ENCODE measurements at regions not wholly inside any gene's neighbourhood (a gene's known extent, or its start where the extent isn't known, plus 50 kb on each side); places are given as distances from the start of the nearest gene placed in this dataset.

DNA sequence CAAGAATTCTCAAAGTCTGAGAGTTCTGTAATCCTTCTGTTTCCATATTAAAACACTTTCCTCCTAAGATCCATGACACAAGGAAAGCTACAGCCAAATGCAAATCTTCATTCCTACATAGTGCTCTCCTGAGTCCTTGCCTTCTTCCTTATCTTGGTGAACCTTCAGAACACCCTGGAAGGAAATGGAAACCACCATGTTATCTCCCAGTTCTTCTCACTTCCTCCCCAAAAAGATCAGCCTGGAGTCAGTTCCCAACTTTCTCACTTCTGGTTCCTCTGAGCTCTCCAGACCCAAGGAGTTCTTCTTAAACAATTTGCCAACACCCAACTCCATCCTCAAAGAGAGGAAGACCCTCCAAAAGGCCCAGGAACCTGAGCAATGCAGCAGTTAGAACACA is 193.3 kb upstream of the CCN2 start:
- Histone ChIP-seq H3K27me3 (ENCODE audit: insufficient read depth, low read length, poor library complexity, severe bottlenecking) (no peaks in the 10 kb centered on the region), H3K27ac (ENCODE audit: low read depth, low read length) (no peak overlapping the region), H3K4me3 (ENCODE audit: low read length) (no peak overlapping the region), H3K4me1 (ENCODE audit: insufficient read depth, low read length) (no peaks in the 10 kb centered on the region), H3K36me3 (ENCODE audit: insufficient read depth, low read length) (no peaks in the 10 kb centered on the region), H3K9me3 (ENCODE audit: low read length) (no peaks in the 10 kb centered on the region)
- H3K4me3 Mint-ChIP-seq, result no peak overlapping the region
- no peaks in the 10 kb centered on the region for H3K9me3 Mint-ChIP-seq
- no peaks in the 10 kb centered on the region for H3K36me3 Mint-ChIP-seq
- ChIA-PET POLR2A (no interaction called here), CTCF (no interaction called here)
- DNase-seq, result no peak
- peaks cover 0 to 5% of the 10 kb centered on the region in 2 donors for H3K27me3 Mint-ChIP-seq
- no peaks in the 10 kb centered on the region for H3K4me1 Mint-ChIP-seq
- no peak overlapping the region for H3K27ac Mint-ChIP-seq

DNA sequence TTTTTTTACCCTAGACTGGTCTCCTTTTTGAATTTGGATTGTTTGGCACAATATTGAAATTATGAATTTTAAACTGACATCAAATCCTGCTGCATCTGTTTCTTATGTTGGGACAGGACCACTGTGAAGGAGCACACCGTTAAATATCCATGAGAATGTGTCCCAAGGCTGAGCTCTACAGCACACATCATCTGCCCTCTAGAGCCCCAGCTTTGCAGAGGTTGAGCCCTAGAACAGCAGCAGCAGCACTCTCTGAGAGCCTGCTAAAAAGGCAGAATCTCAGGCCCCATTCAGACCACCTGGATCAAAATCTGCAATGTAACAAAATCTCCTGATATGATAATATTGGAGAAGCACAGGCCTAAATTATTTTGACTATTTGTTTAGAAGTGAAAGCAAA is 192.1 kb upstream of the CCN2 start:
- Mint-ChIP-seq H3K27ac (no peak overlapping the region), H3K4me3 (no peak overlapping the region), H3K27me3 (peaks cover 0 to 5% of the 10 kb centered on the region in 2 donors), H3K4me1 (no peaks in the 10 kb centered on the region), H3K9me3 (no peaks in the 10 kb centered on the region), H3K36me3 (no peaks in the 10 kb centered on the region)
- ChIA-PET CTCF (no interaction called here), POLR2A (no interaction called here)
- H3K36me3 ChIP-seq (ENCODE audit: insufficient read depth, low read length), result no peaks in the 10 kb centered on the region
- H3K9me3 ChIP-seq (ENCODE audit: low read length), result no peaks in the 10 kb centered on the region
- no peak overlapping the region for H3K27ac ChIP-seq (ENCODE audit: low read depth, low read length)
- no peaks in the 10 kb centered on the region for H3K27me3 ChIP-seq (ENCODE audit: insufficient read depth, low read length, poor library complexity, severe bottlenecking)
- no peaks in the 10 kb centered on the region for H3K4me1 ChIP-seq (ENCODE audit: insufficient read depth, low read length)
- no peak overlapping the region for H3K4me3 ChIP-seq (ENCODE audit: low read length)
- no peak for DNase-seq

DNA sequence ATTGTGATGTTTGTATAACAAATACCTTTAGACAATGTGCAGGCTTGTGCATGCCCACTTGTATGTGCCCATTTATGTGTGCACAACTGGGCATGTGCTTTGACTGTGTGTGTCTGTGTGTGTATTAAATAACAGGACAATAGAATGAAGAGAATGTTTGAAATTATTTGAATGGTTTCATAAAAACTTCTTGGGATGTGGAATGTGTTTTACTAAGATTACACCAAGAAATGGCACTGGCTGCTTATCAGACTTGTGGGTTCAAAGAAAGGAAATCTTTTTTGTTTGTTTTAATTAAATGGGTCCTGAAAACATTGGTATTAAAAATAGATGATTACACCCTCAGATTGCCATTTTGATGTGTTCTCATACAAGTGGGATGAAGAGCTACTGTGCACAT is 191.6 kb upstream of the CCN2 start:
- Histone ChIP-seq H3K9me3 (ENCODE audit: low read length) (no peaks in the 10 kb centered on the region), H3K27me3 (ENCODE audit: insufficient read depth, low read length, poor library complexity, severe bottlenecking) (no peaks in the 10 kb centered on the region), H3K4me3 (ENCODE audit: low read length) (no peak overlapping the region), H3K36me3 (ENCODE audit: insufficient read depth, low read length) (no peaks in the 10 kb centered on the region), H3K27ac (ENCODE audit: low read depth, low read length) (no peak overlapping the region), H3K4me1 (ENCODE audit: insufficient read depth, low read length) (no peaks in the 10 kb centered on the region)
- POLR2A ChIA-PET, result no interaction called here
- Mint-ChIP-seq H3K9me3 (no peaks in the 10 kb centered on the region), H3K4me1 (no peaks in the 10 kb centered on the region), H3K27ac (no peak overlapping the region), H3K4me3 (no peak overlapping the region), H3K27me3 (peaks cover 0 to 3% of the 10 kb centered on the region in 2 donors), H3K36me3 (no peaks in the 10 kb centered on the region)
- DNase-seq, result no peak
- CTCF ChIA-PET, result no interaction called here

DNA sequence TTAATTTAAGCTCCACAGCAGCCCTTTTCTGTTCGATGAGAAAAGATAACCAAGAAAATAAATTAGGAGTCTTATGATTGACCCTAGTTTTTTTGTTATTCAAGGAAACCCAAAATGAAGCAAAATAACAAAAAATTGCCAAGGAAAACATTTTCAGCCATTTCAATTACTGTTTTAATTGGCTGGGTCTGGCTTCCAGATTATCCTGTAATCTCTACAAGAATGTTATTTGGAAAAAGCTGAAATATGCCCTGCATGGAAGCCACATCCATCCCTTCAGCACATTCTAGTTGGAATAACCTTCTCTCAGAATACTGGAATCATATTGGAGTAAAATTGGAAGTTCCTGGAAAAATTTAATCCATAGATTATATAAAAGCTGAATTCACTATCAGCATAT is 191.1 kb upstream of the CCN2 start:
- ChIA-PET CTCF (no interaction called here), POLR2A (no interaction called here)
- no peak overlapping the region for H3K4me3 Mint-ChIP-seq
- H3K4me1 Mint-ChIP-seq, result no peaks in the 10 kb centered on the region
- Histone ChIP-seq H3K27ac (ENCODE audit: low read depth, low read length) (no peak overlapping the region), H3K36me3 (ENCODE audit: insufficient read depth, low read length) (no peaks in the 10 kb centered on the region), H3K27me3 (ENCODE audit: insufficient read depth, low read length, poor library complexity, severe bottlenecking) (no peaks in the 10 kb centered on the region), H3K4me3 (ENCODE audit: low read length) (no peak overlapping the region), H3K9me3 (ENCODE audit: low read length) (no peaks in the 10 kb centered on the region), H3K4me1 (ENCODE audit: insufficient read depth, low read length) (no peaks in the 10 kb centered on the region)
- H3K9me3 Mint-ChIP-seq, result no peaks in the 10 kb centered on the region
- no peaks in the 10 kb centered on the region for H3K36me3 Mint-ChIP-seq
- no peak overlapping the region for H3K27ac Mint-ChIP-seq
- no peak for DNase-seq
- H3K27me3 Mint-ChIP-seq, result peaks cover 0 to 3% of the 10 kb centered on the region in 2 donors

- H3K9me3 ChIP-seq (ENCODE audit: low read length), result no peaks in the 10 kb centered on the region
- POLR2A ChIA-PET, result no interaction called here
- no peaks in the 10 kb centered on the region for H3K27me3 ChIP-seq (ENCODE audit: insufficient read depth, low read length, poor library complexity, severe bottlenecking)
- H3K9me3 Mint-ChIP-seq, result no peaks in the 10 kb centered on the region
- H3K27ac ChIP-seq (ENCODE audit: low read depth, low read length), result no peak overlapping the region
- no peak overlapping the region for H3K4me3 Mint-ChIP-seq
- H3K4me3 ChIP-seq (ENCODE audit: low read length), result no peak overlapping the region
- peaks cover 0 to 3% of the 10 kb centered on the region in 2 donors for H3K27me3 Mint-ChIP-seq
- no peaks in the 10 kb centered on the region for H3K4me1 ChIP-seq (ENCODE audit: insufficient read depth, low read length)
- DNase-seq, result no peak
- CTCF ChIA-PET, result no interaction called here
- H3K4me1 Mint-ChIP-seq, result no peaks in the 10 kb centered on the region
- H3K36me3 Mint-ChIP-seq, result no peaks in the 10 kb centered on the region
- H3K36me3 ChIP-seq (ENCODE audit: insufficient read depth, low read length), result no peaks in the 10 kb centered on the region
- no peak overlapping the region for H3K27ac Mint-ChIP-seq
Measured at GRCh38 chr6:132140189-132140588, 189.0 kb upstream of the CCN2 start.

- Histone ChIP-seq H3K4me3 (ENCODE audit: low read length) (no peak overlapping the region), H3K36me3 (ENCODE audit: insufficient read depth, low read length) (no peaks in the 10 kb centered on the region), H3K27me3 (ENCODE audit: insufficient read depth, low read length, poor library complexity, severe bottlenecking) (no peaks in the 10 kb centered on the region), H3K4me1 (ENCODE audit: insufficient read depth, low read length) (no peaks in the 10 kb centered on the region), H3K27ac (ENCODE audit: low read depth, low read length) (no peak overlapping the region), H3K9me3 (ENCODE audit: low read length) (no peaks in the 10 kb centered on the region)
- Mint-ChIP-seq H3K9me3 (no peaks in the 10 kb centered on the region), H3K36me3 (no peaks in the 10 kb centered on the region), H3K4me3 (no peak overlapping the region), H3K4me1 (no peaks in the 10 kb centered on the region), H3K27ac (no peak overlapping the region), H3K27me3 (peaks cover 0 to 3% of the 10 kb centered on the region in 2 donors)
- ChIA-PET POLR2A (no interaction called here), CTCF (no interaction called here)
- no peak for DNase-seq
Measured at GRCh38 chr6:132139611-132140010, 188.4 kb upstream of the CCN2 start.

DNA sequence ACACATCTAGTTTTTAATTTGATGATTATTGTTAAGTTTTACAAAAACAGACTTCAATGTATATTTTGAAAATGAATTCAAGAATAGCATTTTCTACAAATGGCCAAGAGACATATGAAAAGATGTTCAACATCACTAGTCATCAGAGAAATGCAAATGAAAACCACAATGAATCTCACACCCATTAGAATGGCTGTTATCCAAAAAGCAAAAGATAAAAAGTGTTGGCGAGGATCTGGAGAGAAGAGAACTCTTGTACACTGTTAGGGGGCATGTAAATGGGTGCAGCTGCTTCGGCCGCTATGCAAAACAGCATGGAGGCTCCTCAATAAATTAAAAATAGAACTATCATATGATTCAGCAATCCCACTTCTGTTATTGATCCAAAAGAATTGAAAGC is 185.8 kb upstream of the CCN2 start:
- H3K9me3 Mint-ChIP-seq, result no peaks in the 10 kb centered on the region
- no peaks in the 10 kb centered on the region for H3K4me1 Mint-ChIP-seq
- no peaks in the 10 kb centered on the region for H3K36me3 ChIP-seq (ENCODE audit: insufficient read depth, low read length)
- no peak overlapping the region for H3K4me3 Mint-ChIP-seq
- DNase-seq, result no peak
- no peaks in the 10 kb centered on the region for H3K4me1 ChIP-seq (ENCODE audit: insufficient read depth, low read length)
- H3K9me3 ChIP-seq (ENCODE audit: low read length), result no peaks in the 10 kb centered on the region
- no peaks in the 10 kb centered on the region for H3K36me3 Mint-ChIP-seq
- H3K4me3 ChIP-seq (ENCODE audit: low read length), result no peak overlapping the region
- peaks cover 0 to under 1% of the 10 kb centered on the region in 2 donors for H3K27me3 Mint-ChIP-seq
- ChIA-PET POLR2A (no interaction called here), CTCF (no interaction called here)
- H3K27me3 ChIP-seq (ENCODE audit: insufficient read depth, low read length, poor library complexity, severe bottlenecking), result no peaks in the 10 kb centered on the region
- no peak overlapping the region for H3K27ac ChIP-seq (ENCODE audit: low read depth, low read length)
- no peak overlapping the region for H3K27ac Mint-ChIP-seq

- ChIA-PET POLR2A (no interaction called here), CTCF (no interaction called here)
- H3K27me3 Mint-ChIP-seq, result no peaks in the 10 kb centered on the region
- no peak overlapping the region for H3K4me3 ChIP-seq (ENCODE audit: low read length)
- H3K27me3 ChIP-seq (ENCODE audit: insufficient read depth, low read length, poor library complexity, severe bottlenecking), result no peaks in the 10 kb centered on the region
- no peaks in the 10 kb centered on the region for H3K4me1 Mint-ChIP-seq
- H3K9me3 ChIP-seq (ENCODE audit: low read length), result no peaks in the 10 kb centered on the region
- H3K27ac ChIP-seq (ENCODE audit: low read depth, low read length), result no peak overlapping the region
- DNase-seq, result no peak
- no peaks in the 10 kb centered on the region for H3K36me3 ChIP-seq (ENCODE audit: insufficient read depth, low read length)
- H3K4me3 Mint-ChIP-seq, result no peak overlapping the region
- no peaks in the 10 kb centered on the region for H3K36me3 Mint-ChIP-seq
- H3K4me1 ChIP-seq (ENCODE audit: insufficient read depth, low read length), result no peaks in the 10 kb centered on the region
- H3K27ac Mint-ChIP-seq, result no peak overlapping the region
- no peaks in the 10 kb centered on the region for H3K9me3 Mint-ChIP-seq
Measured at GRCh38 chr6:132135409-132135808, 184.2 kb upstream of the CCN2 start.

GRCh38 chr6:132133736-132134445 is 182.7 kb upstream of the CCN2 start:
- Histone ChIP-seq H3K4me1 (ENCODE audit: insufficient read depth, low read length) (no peaks in the 10 kb centered on the region), H3K9me3 (ENCODE audit: low read length) (no peaks in the 10 kb centered on the region), H3K36me3 (ENCODE audit: insufficient read depth, low read length) (no peaks in the 10 kb centered on the region), H3K4me3 (ENCODE audit: low read length) (no peak overlapping the region), H3K27ac (ENCODE audit: low read depth, low read length) (no peak overlapping the region), H3K27me3 (ENCODE audit: insufficient read depth, low read length, poor library complexity, severe bottlenecking) (no peaks in the 10 kb centered on the region)
- Mint-ChIP-seq H3K4me1 (no peaks in the 10 kb centered on the region), H3K36me3 (no peaks in the 10 kb centered on the region), H3K27ac (no peak overlapping the region), H3K27me3 (no peaks in the 10 kb centered on the region), H3K9me3 (no peaks in the 10 kb centered on the region), H3K4me3 (no peak overlapping the region)
- DNase-seq, result no peak
- POLR2A ChIA-PET, result no interaction called here
- CTCF ChIA-PET, result no interaction called here

Measured in CD8-positive, alpha-beta memory T cell (primary cell).